ENCODE measurements at regions not wholly inside any gene's neighbourhood (a gene's known extent, or its start where the extent isn't known, plus 50 kb on each side); places are given as distances from the start of the nearest gene placed in this dataset.

- no peak for DNase-seq
Observed at GRCh38 chr21:29443411-29444010, 144.8 kb downstream of the BACH1 start.

DNA sequence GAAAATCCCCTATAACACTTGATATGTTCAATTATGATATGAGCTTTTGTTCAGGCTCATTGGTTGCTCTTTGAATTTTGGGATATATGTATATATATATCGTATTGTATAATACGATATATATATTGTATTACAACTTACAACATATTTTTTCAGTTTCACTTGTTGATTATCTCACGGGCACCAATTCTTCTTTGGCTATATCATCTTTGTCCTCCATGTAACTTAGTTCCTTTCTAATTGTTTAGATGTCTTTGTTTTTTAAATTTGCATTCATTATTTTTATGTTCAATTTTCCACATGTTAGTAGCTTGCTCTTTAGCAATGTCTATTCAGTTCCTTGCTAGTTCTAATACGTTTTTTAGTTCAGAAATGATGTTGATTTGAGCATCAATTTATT lies 150.0 kb downstream of the BACH1 start:
- DNase-seq = no peak

DNA sequence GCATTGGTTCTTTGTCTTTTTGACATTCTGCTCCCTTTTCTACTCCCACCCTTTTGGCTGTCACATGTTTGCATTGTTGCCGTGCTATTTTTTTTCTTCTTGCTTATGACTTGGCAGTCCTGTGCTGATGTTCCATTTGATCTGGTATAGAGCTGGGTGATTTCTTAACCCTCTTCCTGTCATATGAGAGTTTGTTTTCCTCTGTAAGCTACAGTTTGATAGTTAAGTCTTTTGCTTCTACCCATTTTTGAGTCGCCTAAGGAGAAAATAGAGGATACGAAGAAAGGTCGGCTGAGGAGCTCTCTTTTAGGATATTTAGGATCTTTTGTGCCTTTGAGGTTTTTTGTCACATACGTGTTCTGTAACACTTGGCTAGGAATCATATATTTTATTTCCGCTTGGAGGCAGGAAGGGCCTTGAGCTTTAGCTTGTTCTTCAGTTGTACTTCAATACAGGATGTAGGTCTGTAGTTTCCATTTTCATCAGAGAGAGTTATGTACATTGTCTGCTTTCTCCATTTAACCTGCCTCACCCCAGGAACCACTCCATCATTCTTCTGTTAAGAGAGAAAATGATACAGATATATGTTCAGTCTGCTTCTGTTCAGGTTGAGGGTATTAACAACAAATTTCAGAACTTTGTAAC lies 150.7 kb downstream of the BACH1 start:
- DNase-seq = no peak

GRCh38 chr21:29450058-29450457 lies 151.3 kb downstream of the BACH1 start:
- DNase-seq = no peak

DNA sequence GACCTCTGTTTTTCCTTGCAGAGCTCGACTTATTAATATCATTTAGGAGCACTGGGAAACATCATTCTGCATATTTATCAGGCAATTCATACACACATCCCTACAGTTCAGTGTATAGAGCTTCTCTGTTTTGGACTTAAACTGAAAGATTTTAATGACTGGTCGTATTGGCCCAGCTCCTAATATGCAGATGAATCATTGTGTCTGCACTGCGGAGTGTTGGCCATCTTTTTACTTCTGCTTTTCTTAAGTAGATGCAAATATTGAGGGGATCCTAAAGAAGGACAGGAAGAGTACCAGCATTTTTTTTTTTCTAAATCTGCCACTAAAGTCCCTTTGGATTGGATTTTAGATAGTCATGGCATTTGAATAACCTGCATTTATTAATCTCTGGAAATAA lies 154.8 kb downstream of the BACH1 start:
- no peak for DNase-seq

GRCh38 chr21:29454179-29454578 lies 155.5 kb downstream of the BACH1 start:
- no peak for DNase-seq

- DNase-seq = no peak
Observed at GRCh38 chr21:29462479-29462878, 163.8 kb downstream of the BACH1 start.

- no peak for DNase-seq
Observed at GRCh38 chr21:29465546-29465945, 166.8 kb downstream of the BACH1 start.

GRCh38 chr21:29466532-29466931 lies 167.8 kb downstream of the BACH1 start:
- DNase-seq = no peak

- no peak for DNase-seq
Observed at GRCh38 chr21:29470397-29470796, 171.7 kb downstream of the BACH1 start.

- no peak for DNase-seq
Observed at GRCh38 chr21:29473808-29474207, 175.1 kb downstream of the BACH1 start.

GRCh38 chr21:29475329-29475728 lies 176.6 kb downstream of the BACH1 start:
- no peak for DNase-seq

DNA sequence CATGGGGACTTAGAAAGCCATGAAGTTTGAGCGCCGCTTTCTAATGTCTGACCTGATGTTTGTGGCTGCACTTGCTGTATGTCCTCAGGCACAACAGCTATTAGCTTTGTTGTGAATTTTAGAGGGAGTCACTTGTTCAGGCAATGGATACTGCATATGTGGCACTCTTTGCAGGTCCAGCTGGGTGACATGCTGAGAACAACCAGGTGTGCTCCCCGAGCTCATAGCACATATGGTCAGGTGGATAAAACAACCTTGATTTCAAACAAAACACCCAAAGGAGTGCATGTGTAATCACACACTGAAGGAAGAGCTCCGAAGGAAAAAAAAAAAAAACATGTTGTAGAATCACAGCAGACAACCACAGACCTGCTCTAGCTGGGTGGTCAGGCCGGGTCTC lies 178.6 kb downstream of the BACH1 start:
- DNase-seq = no peak

GRCh38 chr21:29477941-29478340 lies 179.2 kb downstream of the BACH1 start:
- no peak for DNase-seq

- DNase-seq = no peak
Observed at GRCh38 chr21:29481081-29481480, 182.4 kb downstream of the BACH1 start.

DNA sequence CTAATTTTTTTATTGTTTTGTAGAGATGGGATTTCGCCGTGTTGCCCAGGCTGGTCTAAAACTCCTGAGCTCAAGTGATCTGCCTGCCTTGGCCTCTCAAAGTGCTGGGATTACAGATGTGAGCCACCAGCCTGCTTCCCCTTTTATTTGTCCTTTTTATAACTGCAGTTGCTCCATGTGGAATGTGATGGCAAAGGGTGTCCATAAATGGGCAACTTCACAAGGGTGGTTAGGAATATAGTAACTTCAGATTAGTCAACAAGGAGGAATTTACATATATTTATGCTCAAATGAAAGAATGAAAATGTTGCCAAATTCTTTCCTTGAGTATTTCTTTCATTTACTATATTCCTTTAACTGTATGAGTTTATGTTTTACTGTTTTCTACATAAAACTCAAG lies 182.9 kb downstream of the BACH1 start:
- DNase-seq = no peak

- no peak for DNase-seq
Observed at GRCh38 chr21:29486306-29486807, 187.6 kb downstream of the BACH1 start.
